ENCODE measurements at regions not wholly inside any gene's neighbourhood (a gene's known extent, or its start where the extent isn't known, plus 50 kb on each side); places are given as distances from the start of the nearest gene placed in this dataset.
A peak's percentile ranks its signal among the peaks of the same experiment; 100 is the strongest.

GRCh38 chr1:232308616-232309015, 321.3 kb downstream of the SIPA1L2 start:
- ChIA-PET POLR2A (no interaction called here), CTCF (interaction anchor here (1.3 to 1.5 kb wide), 2 partner anchors 11 to 319 kb away, joined by 5 to 6 read pairs; no protein-coding TSS in a partner anchor)
- H3K4me2 ChIP-seq (ENCODE audit: insufficient read depth, low read length) = no peak overlapping the region
- H3K4me3 ChIP-seq (replicated peaks in 1 of 3; ENCODE audit: insufficient read depth in 1 of 3, low read depth in 1 of 3, low read length in 3 of 3) = no peak overlapping the region
- H3K79me2 ChIP-seq (ENCODE audit: control insufficient read depth, insufficient read depth, low read length) = no peaks in the 10 kb centered on the region
- DNase-seq (ENCODE audit: low read depth, low spot score) (peak; percentile 61), FAIRE-seq (no peak)
- dilution Hi-C loops (cut with MboI; ENCODE audit: extremely low pct_ligation_motif_present, low sequenced_read_pairs) = no loop called here
- H4K20me1 ChIP-seq (replicated peaks; ENCODE audit: control insufficient read depth, extremely low read depth, insufficient read depth, low read length) = no peaks in the 10 kb centered on the region
- no peak overlapping the region for H2AFZ ChIP-seq (ENCODE audit: low read depth, low read length)
- intact Hi-C loops (cut with micrococcal nuclease) = loop anchor here (5.0 kb wide), 2 partner anchors 319 to 441 kb away; no protein-coding TSS in a partner anchor
- no peaks in the 10 kb centered on the region for H3K36me3 ChIP-seq (ENCODE audit: control insufficient read depth in 2 of 2, extremely low read depth in 1 of 2, insufficient read depth in 2 of 2, low read length in 2 of 2)
- no peak overlapping the region for H3K9ac ChIP-seq (replicated peaks; ENCODE audit: extremely low read depth, insufficient read depth, low read length)
- no peaks in the 10 kb centered on the region for H3K4me1 ChIP-seq (ENCODE audit: control insufficient read depth, extremely low read depth, insufficient read depth, low read length)
- H3K27ac ChIP-seq (ENCODE audit: insufficient read depth, low read depth, low read length) = no peak overlapping the region
- H3K27me3 ChIP-seq (ENCODE audit: control insufficient read depth in 2 of 2, insufficient read depth in 2 of 2, low read length in 2 of 2) = no peaks in the 10 kb centered on the region
- H3K9me3 ChIP-seq (replicated peaks; ENCODE audit: control insufficient read depth, insufficient read depth, low read length) = no peaks in the 10 kb centered on the region
- BruUV-seq (replicated peaks) = no TSS peak
- H3K9me1 ChIP-seq (replicated peaks; ENCODE audit: control insufficient read depth, extremely low read depth, insufficient read depth, low read length) = no peaks in the 10 kb centered on the region
- no peak for TF ChIP-seq CTCF (IDR thresholded peaks at IDR 0.05; ENCODE audit: extremely low read depth in 1 of 2, insufficient read depth in 1 of 2, low read depth in 1 of 2, low read length in 2 of 2)
- no peak for TF ChIP-seq GATA2 (IDR thresholded peaks at IDR 0.05; ENCODE audit: insufficient read depth, insufficient read length, low read depth, low read length)
- no peak for TF ChIP-seq POLR2A (IDR thresholded peaks at IDR 0.05; ENCODE audit: low read depth, low read length)
- TF ChIP-seq POLR2AphosphoS5 (IDR thresholded peaks at IDR 0.05; ENCODE audit: insufficient read depth, low read depth, low read length) = no peak
- TF ChIP-seq EZH2 (IDR thresholded peaks at IDR 0.05; ENCODE audit: borderline replicate concordance, low read depth, low read length, severe bottlenecking) = no peak
- TF ChIP-seq FOS (IDR thresholded peaks at IDR 0.05; ENCODE audit: borderline replicate concordance, insufficient read depth, low read length) = no peak
- no peak for TF ChIP-seq MAX (IDR thresholded peaks at IDR 0.05; ENCODE audit: insufficient read depth, insufficient read length)
- TF ChIP-seq JUN (IDR thresholded peaks at IDR 0.05; ENCODE audit: borderline replicate concordance, insufficient read depth, insufficient read length, low read depth) = no peak
- TF ChIP-seq MYC (IDR thresholded peaks at IDR 0.05; ENCODE audit: low read depth, low read length) = no peak

Data from endothelial cell of umbilical vein (primary cell).